K562 (cell line): ENCODE measurements at regions not wholly inside any gene's neighbourhood (a gene's known extent, or its start where the extent isn't known, plus 50 kb on each side); places are given as distances from the start of the nearest gene placed in this dataset.

Experiments used
- ATAC-seq: fragments of 200-7000 bp; cut with Tn5 transposase; 3 replicates; pipeline ENCODE4 v1.9.1; 2020; ENCODE audit warnings: moderate library complexity
- BruUV-seq: library from RNA; stranded (reverse); fragments of 400-500 nt; replicated peaks from 2 replicates; lab custom pipeline; 2021; lab: Mats Ljungman, UMichigan
- CTCF ChIA-PET: fragments of 300-600 bp; formaldehyde crosslinking; extraction: SDS; loops from one replicate; lab custom pipeline; 2021; ENCODE audit warnings: low intra/inter-chr PET ratio; lab: Yijun Ruan, JAX
- POLR2A ChIA-PET: fragments of 300-600, 350-650 bp; sonication (Branson Sonifier 250); formaldehyde crosslinking; extraction: SDS; loops from one replicate; lab custom pipeline; 2021; ENCODE audit warnings: antibody characterized with exemption, inconsistent platforms; lab: Yijun Ruan, JAX
- DNase-seq, 4 experiments: peaks; one replicate each; pipeline versions ENCODE4 v3.0.0 to v3.0.0-alpha.2; 2011 to 2018; ENCODE audit warnings: low spot score in 3 of 4, mixed read lengths in 3 of 4; ENCODE audit errors: extremely low read depth in 1 of 4
- FAIRE-seq: peaks from 2 replicates; lab custom pipeline; 2011; peaks lifted over from hg19 to GRCh38; lab: Jason Lieb, UNC
- H2AFZ ChIP-seq: 2 replicates; pipeline ENCODE4 v1.6.0; 2011; ENCODE audit warnings: low read depth, low read length, control low read depth, inconsistent platforms
- H3K27ac ChIP-seq: fragments of 200-600 bp; 3 replicates; pipeline ENCODE4 v1.8.0; 2011; ENCODE audit warnings: low read depth, mild to moderate bottlenecking, control low read depth, inconsistent platforms, low read length, moderate library complexity, mixed read lengths; ENCODE audit errors: extremely low read depth
- H3K27me3 ChIP-seq, 2 experiments: fragments of 300-600 bp in 1 of 2; 2 replicates in 1 of 2; 3 replicates in 1 of 2; pipeline versions ENCODE4 v1.6.0 to v1.8.0; 2011; ENCODE audit warnings: inconsistent platforms in 2 of 2, low read length in 2 of 2, mild to moderate bottlenecking in 1 of 2, mixed read lengths in 1 of 2, moderate library complexity in 1 of 2; ENCODE audit not compliant: control insufficient read depth in 2 of 2, insufficient read depth in 2 of 2
- H3K36me3 ChIP-seq: fragments of 300-600 bp; 3 replicates; pipeline ENCODE4 v1.8.0; 2011; ENCODE audit warnings: mild to moderate bottlenecking, low read length, inconsistent platforms; ENCODE audit not compliant: control insufficient read depth, insufficient read depth
- H3K4me1 ChIP-seq, 2 experiments: fragments of 200-600 bp in 1 of 2; replicated peaks in 1 of 2; 2 replicates in 1 of 2; 3 replicates in 1 of 2; pipeline versions ENCODE4 v1.5.1 to v1.8.0; 2011; ENCODE audit warnings: inconsistent platforms in 2 of 2, low read length in 2 of 2, mild to moderate bottlenecking in 1 of 2, mixed read lengths in 1 of 2, moderate library complexity in 1 of 2; ENCODE audit not compliant: control insufficient read depth in 2 of 2, insufficient read depth in 2 of 2
- H3K4me2 ChIP-seq: 2 replicates; pipeline ENCODE4 v1.6.1; 2011; ENCODE audit warnings: low read length, control low read depth, inconsistent platforms, mixed read lengths; ENCODE audit not compliant: insufficient read depth
- H3K4me3 ChIP-seq: fragments of 200-600 bp; sonication (generic), shearing (Covaris generic); 2 replicates; pipeline ENCODE4 v1.5.1; 2016; ENCODE audit warnings: control low read depth, inconsistent platforms
- H3K79me2 ChIP-seq: fragments of 200-600 bp; 3 replicates; pipeline ENCODE4 v1.8.0; 2011; ENCODE audit warnings: low read length, inconsistent platforms; ENCODE audit not compliant: control insufficient read depth, insufficient read depth
- H3K9ac ChIP-seq, 2 experiments: 2 replicates each; pipeline versions ENCODE4 v1.6.0 to v1.6.1; 2011; ENCODE audit warnings: low read depth in 2 of 2, low read length in 2 of 2, control low read depth in 1 of 2, inconsistent platforms in 1 of 2, mild to moderate bottlenecking in 1 of 2, mixed read lengths in 1 of 2; ENCODE audit not compliant: insufficient read depth in 1 of 2
- H3K9me1 ChIP-seq: one replicate; pipeline ENCODE4 v1.6.0; 2011; ENCODE audit warnings: inconsistent platforms, mild to moderate bottlenecking, low read length, moderate library complexity; ENCODE audit not compliant: control insufficient read depth, insufficient read depth
- H3K9me3 ChIP-seq: replicated peaks from 2 replicates; pipeline ENCODE4 v1.5.1; 2011; ENCODE audit warnings: low read depth, low read length, inconsistent platforms; ENCODE audit not compliant: control insufficient read depth, insufficient read depth
- H4K20me1 ChIP-seq: replicated peaks from 2 replicates; pipeline ENCODE4 v1.6.1; 2011; ENCODE audit warnings: low read length, inconsistent platforms, mixed read lengths; ENCODE audit not compliant: control insufficient read depth, insufficient read depth
- CBFA2T2 ChIP-seq: fragments of 450-650 bp; conservative IDR thresholded peaks from 2 replicates; pipeline ENCODE4 v1.6.1; 2017; ENCODE audit warnings: mild to moderate bottlenecking
- CHD2 ChIP-seq: IDR thresholded peaks from 2 replicates; pipeline ENCODE4 v1.6.1; 2011; ENCODE audit warnings: low read depth, low read length
- EP300 ChIP-seq: IDR thresholded peaks from 2 replicates; pipeline ENCODE4 v1.6.1; 2012; ENCODE audit warnings: low read length, improper control_type of control experiment
- GATA2 ChIP-seq: sonication (generic); formaldehyde crosslinking; IDR thresholded peaks from 2 replicates; pipeline ENCODE4 v1.4.0; 2020; ENCODE audit warnings: mild to moderate bottlenecking, missing genetic modification reagents
- GTF2A2 ChIP-seq: IDR thresholded peaks from 2 replicates; pipeline ENCODE4 v1.6.1; 2016; ENCODE audit warnings: mild to moderate bottlenecking, missing genetic modification characterization, missing compliant biosample characterization
- KLF10 ChIP-seq: fragments of 250-450 bp; sonication (Bioruptor Pico); IDR thresholded peaks from 2 replicates; pipeline ENCODE4 v1.6.1; 2021; ENCODE audit warnings: matching md5 sums
- ZNF785 ChIP-seq: fragments of 250-450 bp; sonication (Bioruptor Pico); IDR thresholded peaks from 2 replicates; pipeline ENCODE4 v1.4.0; 2020; ENCODE audit warnings: mild to moderate bottlenecking
- WGBS: fragments of 100-300 bp; shearing (Covaris generic); methylation state at CpG from one replicate; pipeline ENCODE4 v1.1.6; 2016; ENCODE audit warnings: low coverage, mixed read lengths; ENCODE audit not compliant: insufficient coverage; ENCODE audit errors: missing lambda C conversion rate; 5-methylcytosine and 5-hydroxymethylcytosine counted together
- in situ Hi-C: fragments of 300-500 bp; cut with MboI; formaldehyde crosslinking; loops from 4 replicates; pipeline ENCODE4 v1.15.0; 2018; ENCODE audit warnings: inconsistent platforms, mixed read lengths
- intact Hi-C: fragments of 100-400 bp; cut with micrococcal nuclease; formaldehyde crosslinking; loops from 2 replicates; pipeline ENCODE4 v1.14.2; 2022
- TF ChIP-seq, protein P1 (sequence below): fragments of 250-450 bp; sonication (Bioruptor Pico); IDR thresholded peaks from 2 replicates; pipeline ENCODE4 v1.5.0; 2021
- TF ChIP-seq, protein P2 (sequence below): fragments of 250-450 bp; sonication (Bioruptor Pico); IDR thresholded peaks from 2 replicates; pipeline ENCODE4 v1.9.0; 2021; ENCODE audit warnings: mild to moderate bottlenecking, inconsistent platforms

DNA sequence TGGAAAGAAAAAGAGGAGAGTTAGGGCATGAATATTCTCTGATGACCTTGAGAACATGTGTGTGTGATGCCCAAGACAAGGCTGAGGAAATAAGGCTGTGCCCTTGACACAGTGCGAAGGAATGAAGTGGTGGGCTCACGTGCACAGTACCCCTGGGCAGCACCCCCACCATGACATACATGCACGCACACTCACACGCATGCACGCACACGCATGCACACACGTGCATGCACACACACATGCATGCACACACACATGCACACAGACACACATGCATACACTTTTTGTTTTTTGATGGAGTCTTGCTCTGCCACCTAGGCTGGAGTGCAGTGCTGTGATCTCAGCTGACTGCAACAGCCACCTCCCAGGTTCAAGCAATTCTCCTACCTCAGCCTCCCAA, 118.1 kb downstream of the GATA3 start:
- Histone ChIP-seq H3K9ac (no peak overlapping the region), H3K27ac (no peak overlapping the region), H4K20me1 (no peaks in the 10 kb centered on the region), H3K36me3 (no peaks in the 10 kb centered on the region), H3K4me2 (no peak overlapping the region), H3K4me3 (no peak overlapping the region), H3K79me2 (no peaks in the 10 kb centered on the region), H2AFZ (no peak overlapping the region), H3K4me1 (no peaks in the 10 kb centered on the region), H3K27me3 (no peaks in the 10 kb centered on the region), H3K9me3 (no peaks in the 10 kb centered on the region), H3K9me1 (no peaks in the 10 kb centered on the region)
- intact Hi-C loops: no loop called here
- TF ChIP-seq ZNF785: no peak
- TF ChIP-seq, protein P1, sequence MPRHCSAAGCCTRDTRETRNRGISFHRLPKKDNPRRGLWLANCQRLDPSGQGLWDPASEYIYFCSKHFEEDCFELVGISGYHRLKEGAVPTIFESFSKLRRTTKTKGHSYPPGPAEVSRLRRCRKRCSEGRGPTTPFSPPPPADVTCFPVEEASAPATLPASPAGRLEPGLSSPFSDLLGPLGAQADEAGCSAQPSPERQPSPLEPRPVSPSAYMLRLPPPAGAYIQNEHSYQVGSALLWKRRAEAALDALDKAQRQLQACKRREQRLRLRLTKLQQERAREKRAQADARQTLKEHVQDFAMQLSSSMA (CRISPR knock-in tag): no peak
- TF ChIP-seq KLF10: no peak
- TF ChIP-seq, protein P2, sequence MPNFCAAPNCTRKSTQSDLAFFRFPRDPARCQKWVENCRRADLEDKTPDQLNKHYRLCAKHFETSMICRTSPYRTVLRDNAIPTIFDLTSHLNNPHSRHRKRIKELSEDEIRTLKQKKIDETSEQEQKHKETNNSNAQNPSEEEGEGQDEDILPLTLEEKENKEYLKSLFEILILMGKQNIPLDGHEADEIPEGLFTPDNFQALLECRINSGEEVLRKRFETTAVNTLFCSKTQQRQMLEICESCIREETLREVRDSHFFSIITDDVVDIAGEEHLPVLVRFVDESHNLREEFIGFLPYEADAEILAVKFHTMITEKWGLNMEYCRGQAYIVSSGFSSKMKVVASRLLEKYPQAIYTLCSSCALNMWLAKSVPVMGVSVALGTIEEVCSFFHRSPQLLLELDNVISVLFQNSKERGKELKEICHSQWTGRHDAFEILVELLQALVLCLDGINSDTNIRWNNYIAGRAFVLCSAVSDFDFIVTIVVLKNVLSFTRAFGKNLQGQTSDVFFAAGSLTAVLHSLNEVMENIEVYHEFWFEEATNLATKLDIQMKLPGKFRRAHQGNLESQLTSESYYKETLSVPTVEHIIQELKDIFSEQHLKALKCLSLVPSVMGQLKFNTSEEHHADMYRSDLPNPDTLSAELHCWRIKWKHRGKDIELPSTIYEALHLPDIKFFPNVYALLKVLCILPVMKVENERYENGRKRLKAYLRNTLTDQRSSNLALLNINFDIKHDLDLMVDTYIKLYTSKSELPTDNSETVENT: no peak
- no peak for TF ChIP-seq CHD2
- TF ChIP-seq CBFA2T2: no peak
- TF ChIP-seq GTF2A2 (tag): no peak
- TF ChIP-seq GATA2 (CRISPR knock-in tag): no peak
- no peak for TF ChIP-seq EP300
- DNase-seq (no peak), FAIRE-seq (no peak), ATAC-seq (no peak)
- ChIA-PET CTCF (no interaction called here), POLR2A (no interaction called here)
- BruUV-seq: no TSS peak
- in situ Hi-C loops: no loop called here
- 6% methylated on average over 7 of the region's 7 CpGs for WGBS
